ENCODE measurements at regions not wholly inside any gene's neighbourhood (a gene's known extent, or its start where the extent isn't known, plus 50 kb on each side); places are given as distances from the start of the nearest gene placed in this dataset.

GRCh38 chr18:76685860-76686259, 136.5 kb upstream of the ZNF236 start:
- no peak overlapping the region for H3K27ac ChIP-seq (ENCODE audit: low read depth, low read length)
- H3K36me3 ChIP-seq (ENCODE audit: control insufficient read depth, insufficient read depth, low read length) = no peaks in the 10 kb centered on the region
- no peak overlapping the region for H3K23ac ChIP-seq (ENCODE audit: low read length)
- no peak overlapping the region for H3K18ac ChIP-seq (ENCODE audit: low read length)
- WGBS (ENCODE audit: extremely low coverage, insufficient coverage, low lambda C conversion rate) = no CpG with 5 or more reads among the region's 8 CpGs
- no peaks in the 10 kb centered on the region for H3K27me3 ChIP-seq (ENCODE audit: insufficient read depth, low read length, poor library complexity)
- H3K4me1 ChIP-seq (ENCODE audit: control insufficient read depth, low read depth, low read length) = no peaks in the 10 kb centered on the region
- no peaks in the 10 kb centered on the region for H3K79me2 ChIP-seq (ENCODE audit: control insufficient read depth, insufficient read depth, low read length)
- DNase-seq = no peak
- H3K56ac ChIP-seq (ENCODE audit: low read length) = no peak overlapping the region
- H3K79me1 ChIP-seq (ENCODE audit: low read length) = no peaks in the 10 kb centered on the region
- H2BK15ac ChIP-seq (replicated peaks; ENCODE audit: low read depth) = no peak overlapping the region
- no peak overlapping the region for H4K5ac ChIP-seq (ENCODE audit: low read length)
- no peak overlapping the region for H2BK120ac ChIP-seq (ENCODE audit: low read depth, low read length)
- no peak overlapping the region for H3K4ac ChIP-seq (ENCODE audit: low read depth, low read length)
- H4K8ac ChIP-seq (ENCODE audit: low read depth, low read length) = no peak overlapping the region
- no peak overlapping the region for H3K4me3 ChIP-seq (ENCODE audit: low read length)
- no peak overlapping the region for H2AK5ac ChIP-seq (ENCODE audit: low read length)
- H3K9ac ChIP-seq (ENCODE audit: low read length) = no peak overlapping the region
- H2BK5ac ChIP-seq (ENCODE audit: low read length) = no peak overlapping the region
- H3K4me2 ChIP-seq (ENCODE audit: low read length) = no peak overlapping the region

GRCh38 chr18:76685402-76685801, 137.0 kb upstream of the ZNF236 start:
- Histone ChIP-seq H2BK5ac (ENCODE audit: low read length) (no peak overlapping the region), H3K23ac (ENCODE audit: low read length) (no peak overlapping the region), H3K79me1 (ENCODE audit: low read length) (no peaks in the 10 kb centered on the region), H3K4ac (ENCODE audit: low read depth, low read length) (no peak overlapping the region), H3K27me3 (ENCODE audit: insufficient read depth, low read length, poor library complexity) (no peaks in the 10 kb centered on the region), H3K18ac (ENCODE audit: low read length) (no peak overlapping the region), H3K9ac (ENCODE audit: low read length) (no peak overlapping the region), H4K5ac (ENCODE audit: low read length) (no peak overlapping the region), H3K36me3 (ENCODE audit: control insufficient read depth, insufficient read depth, low read length) (no peaks in the 10 kb centered on the region), H3K4me2 (ENCODE audit: low read length) (no peak overlapping the region), H3K27ac (ENCODE audit: low read depth, low read length) (no peak overlapping the region), H4K8ac (ENCODE audit: low read depth, low read length) (no peak overlapping the region), H3K79me2 (ENCODE audit: control insufficient read depth, insufficient read depth, low read length) (no peaks in the 10 kb centered on the region), H3K4me1 (ENCODE audit: control insufficient read depth, low read depth, low read length) (no peaks in the 10 kb centered on the region), H2BK15ac (replicated peaks; ENCODE audit: low read depth) (no peak overlapping the region), H2BK120ac (ENCODE audit: low read depth, low read length) (no peak overlapping the region), H3K56ac (ENCODE audit: low read length) (no peak overlapping the region), H2AK5ac (ENCODE audit: low read length) (no peak overlapping the region), H3K4me3 (ENCODE audit: low read length) (no peak overlapping the region)
- WGBS (ENCODE audit: extremely low coverage, insufficient coverage, low lambda C conversion rate) = no CpG with 5 or more reads among the region's 7 CpGs
- DNase-seq = no peak

- WGBS (ENCODE audit: extremely low coverage, insufficient coverage, low lambda C conversion rate) = no CpG with 5 or more reads among the region's 16 CpGs
- Histone ChIP-seq H3K27me3 (ENCODE audit: insufficient read depth, low read length, poor library complexity) (no peaks in the 10 kb centered on the region), H2AK5ac (ENCODE audit: low read length) (no peak overlapping the region), H2BK120ac (ENCODE audit: low read depth, low read length) (no peak overlapping the region), H3K4me2 (ENCODE audit: low read length) (no peak overlapping the region), H2BK5ac (ENCODE audit: low read length) (no peak overlapping the region), H3K9ac (ENCODE audit: low read length) (no peak overlapping the region), H4K8ac (ENCODE audit: low read depth, low read length) (no peak overlapping the region), H3K36me3 (ENCODE audit: control insufficient read depth, insufficient read depth, low read length) (no peaks in the 10 kb centered on the region), H3K18ac (ENCODE audit: low read length) (no peak overlapping the region), H2BK15ac (replicated peaks; ENCODE audit: low read depth) (no peak overlapping the region), H3K79me1 (ENCODE audit: low read length) (no peaks in the 10 kb centered on the region), H3K4me1 (ENCODE audit: control insufficient read depth, low read depth, low read length) (no peaks in the 10 kb centered on the region), H3K4ac (ENCODE audit: low read depth, low read length) (no peak overlapping the region), H3K23ac (ENCODE audit: low read length) (no peak overlapping the region), H3K4me3 (ENCODE audit: low read length) (no peak overlapping the region), H3K56ac (ENCODE audit: low read length) (no peak overlapping the region), H3K79me2 (ENCODE audit: control insufficient read depth, insufficient read depth, low read length) (no peaks in the 10 kb centered on the region), H3K27ac (ENCODE audit: low read depth, low read length) (no peak overlapping the region), H4K5ac (ENCODE audit: low read length) (no peak overlapping the region)
- DNase-seq = no peak
Measured at GRCh38 chr18:76684265-76684664, 138.1 kb upstream of the ZNF236 start.

GRCh38 chr18:76679945-76680344, 142.4 kb upstream of the ZNF236 start:
- peak; percentile 62 for DNase-seq
- Histone ChIP-seq H3K9ac (ENCODE audit: low read length) (no peak overlapping the region), H4K8ac (ENCODE audit: low read depth, low read length) (no peak overlapping the region), H2BK15ac (replicated peaks; ENCODE audit: low read depth) (no peak overlapping the region), H2AK5ac (ENCODE audit: low read length) (no peak overlapping the region), H3K36me3 (ENCODE audit: control insufficient read depth, insufficient read depth, low read length) (no peaks in the 10 kb centered on the region), H3K4me3 (ENCODE audit: low read length) (no peak overlapping the region), H2BK120ac (ENCODE audit: low read depth, low read length) (no peak overlapping the region), H3K27ac (ENCODE audit: low read depth, low read length) (no peak overlapping the region), H4K5ac (ENCODE audit: low read length) (no peak overlapping the region), H2BK5ac (ENCODE audit: low read length) (no peak overlapping the region), H3K27me3 (ENCODE audit: insufficient read depth, low read length, poor library complexity) (no peaks in the 10 kb centered on the region), H3K56ac (ENCODE audit: low read length) (no peak overlapping the region), H3K79me1 (ENCODE audit: low read length) (no peaks in the 10 kb centered on the region), H3K4ac (ENCODE audit: low read depth, low read length) (no peak overlapping the region), H3K18ac (ENCODE audit: low read length) (no peak overlapping the region), H3K4me1 (ENCODE audit: control insufficient read depth, low read depth, low read length) (no peaks in the 10 kb centered on the region), H3K23ac (ENCODE audit: low read length) (no peak overlapping the region), H3K4me2 (ENCODE audit: low read length) (no peak overlapping the region), H3K79me2 (ENCODE audit: control insufficient read depth, insufficient read depth, low read length) (no peaks in the 10 kb centered on the region)
- no CpG with 5 or more reads among the region's 8 CpGs for WGBS (ENCODE audit: extremely low coverage, insufficient coverage, low lambda C conversion rate)

- Histone ChIP-seq H4K5ac (ENCODE audit: low read length) (no peak overlapping the region), H3K27me3 (ENCODE audit: insufficient read depth, low read length, poor library complexity) (no peaks in the 10 kb centered on the region), H3K18ac (ENCODE audit: low read length) (no peak overlapping the region), H3K23ac (ENCODE audit: low read length) (no peak overlapping the region), H3K4me1 (ENCODE audit: control insufficient read depth, low read depth, low read length) (no peaks in the 10 kb centered on the region), H3K79me1 (ENCODE audit: low read length) (no peaks in the 10 kb centered on the region), H2BK120ac (ENCODE audit: low read depth, low read length) (no peak overlapping the region), H3K36me3 (ENCODE audit: control insufficient read depth, insufficient read depth, low read length) (no peaks in the 10 kb centered on the region), H3K4me2 (ENCODE audit: low read length) (no peak overlapping the region), H3K27ac (ENCODE audit: low read depth, low read length) (no peak overlapping the region), H3K4ac (ENCODE audit: low read depth, low read length) (no peak overlapping the region), H2BK15ac (replicated peaks; ENCODE audit: low read depth) (no peak overlapping the region), H3K56ac (ENCODE audit: low read length) (no peak overlapping the region), H4K8ac (ENCODE audit: low read depth, low read length) (no peak overlapping the region), H2AK5ac (ENCODE audit: low read length) (no peak overlapping the region), H3K79me2 (ENCODE audit: control insufficient read depth, insufficient read depth, low read length) (no peaks in the 10 kb centered on the region), H2BK5ac (ENCODE audit: low read length) (no peak overlapping the region), H3K4me3 (ENCODE audit: low read length) (no peak overlapping the region), H3K9ac (ENCODE audit: low read length) (no peak overlapping the region)
- DNase-seq = peak; percentile 44
- WGBS (ENCODE audit: extremely low coverage, insufficient coverage, low lambda C conversion rate) = no CpG with 5 or more reads among the region's 7 CpGs
Measured at GRCh38 chr18:76679259-76679658, 143.1 kb upstream of the ZNF236 start.

GRCh38 chr18:76678248-76678647, 144.1 kb upstream of the ZNF236 start:
- Histone ChIP-seq H2BK15ac (replicated peaks; ENCODE audit: low read depth) (no peak overlapping the region), H3K79me1 (ENCODE audit: low read length) (no peaks in the 10 kb centered on the region), H3K36me3 (ENCODE audit: control insufficient read depth, insufficient read depth, low read length) (no peaks in the 10 kb centered on the region), H3K4me2 (ENCODE audit: low read length) (no peak overlapping the region), H3K56ac (ENCODE audit: low read length) (no peak overlapping the region), H2BK120ac (ENCODE audit: low read depth, low read length) (no peak overlapping the region), H3K27ac (ENCODE audit: low read depth, low read length) (no peak overlapping the region), H3K9ac (ENCODE audit: low read length) (no peak overlapping the region), H4K8ac (ENCODE audit: low read depth, low read length) (no peak overlapping the region), H3K23ac (ENCODE audit: low read length) (no peak overlapping the region), H3K4me3 (ENCODE audit: low read length) (no peak overlapping the region), H3K18ac (ENCODE audit: low read length) (no peak overlapping the region), H2AK5ac (ENCODE audit: low read length) (no peak overlapping the region), H2BK5ac (ENCODE audit: low read length) (no peak overlapping the region), H4K5ac (ENCODE audit: low read length) (no peak overlapping the region), H3K4me1 (ENCODE audit: control insufficient read depth, low read depth, low read length) (no peaks in the 10 kb centered on the region), H3K27me3 (ENCODE audit: insufficient read depth, low read length, poor library complexity) (no peaks in the 10 kb centered on the region), H3K4ac (ENCODE audit: low read depth, low read length) (no peak overlapping the region), H3K79me2 (ENCODE audit: control insufficient read depth, insufficient read depth, low read length) (no peaks in the 10 kb centered on the region)
- WGBS (ENCODE audit: extremely low coverage, insufficient coverage, low lambda C conversion rate) = no CpG with 5 or more reads among the region's 8 CpGs
- no peak for DNase-seq
